Adrenal gland (tissue), 9 donors: ENCODE measurements at regions not wholly inside any gene's neighbourhood (a gene's known extent, or its start where the extent isn't known, plus 50 kb on each side); places are given as distances from the start of the nearest gene placed in this dataset.

Source experiments
- DNase-seq, 7 donors: peaks; one replicate each; pipeline ENCODE4 v3.0.0-alpha.2; 2019 to 2020
- H3K27ac ChIP-seq, 5 donors: fragments of 200-600 bp; sonication (generic) in 4 of 5; 1 replicate in 3 of 5; 2 replicates in 2 of 5; pipeline versions ENCODE4 v1.5.1 to v1.8.0; 2016 to 2020; ENCODE audit warnings: mild to moderate bottlenecking in 1 of 5
- H3K27me3 ChIP-seq: fragments of 200-600 bp; 2 replicates; pipeline ENCODE4 v1.8.0; 2021
- H3K36me3 ChIP-seq, 2 donors: fragments of 200-600 bp; replicated peaks in 1 of 2; 1 replicate in 1 of 2; 2 replicates in 1 of 2; pipeline versions ENCODE4 v1.5.1 to v1.8.0; 2018 to 2022
- H3K4me1 ChIP-seq, 2 donors: fragments of 200-600 bp; replicated peaks in 1 of 2; 1 replicate in 1 of 2; 2 replicates in 1 of 2; pipeline versions ENCODE4 v1.5.1 to v1.8.0; 2018 to 2021
- H3K4me3 ChIP-seq, 4 donors: fragments of 200-600 bp; sonication (generic) in 3 of 4; one replicate each; pipeline ENCODE4 v1.5.1; 2016 to 2018
- H3K9me3 ChIP-seq, 3 donors: fragments of 200-600 bp; sonication (generic) in 1 of 3; replicated peaks in 1 of 3; 1 replicate in 2 of 3; 2 replicates in 1 of 3; pipeline versions ENCODE4 v1.5.1 to v1.8.0; 2016 to 2021
- POLR2A ChIP-seq, 2 donors: fragments of 450-650 bp; IDR thresholded peaks; one replicate each; pipeline ENCODE4 v1.6.1; 2017; ENCODE audit warnings: antibody characterized with exemption in 2 of 2, mild to moderate bottlenecking in 2 of 2, moderate library complexity in 1 of 2
- WGBS, 4 donors: extraction: QIAGEN DNeasy Blood & Tissue Kit in 2 of 4; methylation state at CpG; one replicate each; pipeline versions ENCODE4 v1.1.5 to v1.1.7; 2013 to 2017; 5-methylcytosine and 5-hydroxymethylcytosine counted together
- intact Hi-C, 2 donors: fragments of 100-400 bp; cut with DNase I; formaldehyde crosslinking; loops; one replicate each; pipeline versions ENCODE4 v1.14.1 to v1.15.0; 2022 to 2023
- TF ChIP-seq, protein P1 (sequence below), 6 experiments: fragments of 450-650 bp in 4 of 6; fragments of 200-600 bp in 2 of 6; sonication (generic) in 1 of 6; IDR thresholded peaks; 1 replicate in 5 of 6; 2 replicates in 1 of 6; pipeline versions ENCODE4 v1.5.1 to v1.8.0; 2016 to 2021; ENCODE audit warnings: antibody characterized with exemption in 6 of 6, mild to moderate bottlenecking in 2 of 6, moderate library complexity in 1 of 6
- donor health status: healthy with polysubstance abuse.
- donor health status: Bipolar disorder and iron deficiency.
- donor health status: DM: yes; HTN: yes; CAD: no.
- donor health status: DM: no; HTN: no; CAD: no.
- donor health status: DM: no; HTN: no; CAD: no.

DNA sequence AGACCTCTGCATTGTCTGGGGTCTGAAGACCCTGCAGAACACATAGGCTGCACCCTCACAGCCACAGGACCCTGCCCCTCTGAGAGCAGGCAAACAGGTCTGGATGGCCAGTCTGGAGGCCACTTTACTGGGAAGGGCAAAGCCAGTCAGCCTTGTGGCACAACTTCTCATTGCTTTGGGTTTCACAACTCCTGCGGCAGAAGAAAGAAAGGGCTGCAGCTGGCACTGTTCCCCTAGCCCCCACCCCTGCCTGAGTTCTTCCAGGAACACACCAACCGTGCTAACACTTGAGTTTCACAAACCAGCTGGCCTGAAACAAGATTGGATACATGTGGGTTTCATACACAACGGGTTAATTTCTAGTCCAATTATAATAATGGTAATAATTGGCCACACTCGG, 276.5 kb upstream of the MGAT5 start:
- DNase-seq, result peak in 3 of 7 donors; percentile 28 to 35 (median 33)
- H3K4me3 ChIP-seq, result no peak overlapping the region
- no peaks in the 10 kb centered on the region for H3K36me3 ChIP-seq
- H3K27ac ChIP-seq, result no peak overlapping the region
- H3K27me3 ChIP-seq, result no peaks in the 10 kb centered on the region
- no peaks in the 10 kb centered on the region for H3K9me3 ChIP-seq
- WGBS, 4 donors, result 63 to 87% (median 77%) methylated on average over 3 to 4 of the region's 4 CpGs
- no peak for TF ChIP-seq POLR2A (IDR thresholded peaks at IDR 0.05)
- TF ChIP-seq, protein P1, sequence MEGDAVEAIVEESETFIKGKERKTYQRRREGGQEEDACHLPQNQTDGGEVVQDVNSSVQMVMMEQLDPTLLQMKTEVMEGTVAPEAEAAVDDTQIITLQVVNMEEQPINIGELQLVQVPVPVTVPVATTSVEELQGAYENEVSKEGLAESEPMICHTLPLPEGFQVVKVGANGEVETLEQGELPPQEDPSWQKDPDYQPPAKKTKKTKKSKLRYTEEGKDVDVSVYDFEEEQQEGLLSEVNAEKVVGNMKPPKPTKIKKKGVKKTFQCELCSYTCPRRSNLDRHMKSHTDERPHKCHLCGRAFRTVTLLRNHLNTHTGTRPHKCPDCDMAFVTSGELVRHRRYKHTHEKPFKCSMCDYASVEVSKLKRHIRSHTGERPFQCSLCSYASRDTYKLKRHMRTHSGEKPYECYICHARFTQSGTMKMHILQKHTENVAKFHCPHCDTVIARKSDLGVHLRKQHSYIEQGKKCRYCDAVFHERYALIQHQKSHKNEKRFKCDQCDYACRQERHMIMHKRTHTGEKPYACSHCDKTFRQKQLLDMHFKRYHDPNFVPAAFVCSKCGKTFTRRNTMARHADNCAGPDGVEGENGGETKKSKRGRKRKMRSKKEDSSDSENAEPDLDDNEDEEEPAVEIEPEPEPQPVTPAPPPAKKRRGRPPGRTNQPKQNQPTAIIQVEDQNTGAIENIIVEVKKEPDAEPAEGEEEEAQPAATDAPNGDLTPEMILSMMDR (IDR thresholded peaks at IDR 0.05), result no peak
- intact Hi-C loops, result no loop called here
- peaks cover 16 to 26% of the 10 kb centered on the region in 2 donors for H3K4me1 ChIP-seq

DNA sequence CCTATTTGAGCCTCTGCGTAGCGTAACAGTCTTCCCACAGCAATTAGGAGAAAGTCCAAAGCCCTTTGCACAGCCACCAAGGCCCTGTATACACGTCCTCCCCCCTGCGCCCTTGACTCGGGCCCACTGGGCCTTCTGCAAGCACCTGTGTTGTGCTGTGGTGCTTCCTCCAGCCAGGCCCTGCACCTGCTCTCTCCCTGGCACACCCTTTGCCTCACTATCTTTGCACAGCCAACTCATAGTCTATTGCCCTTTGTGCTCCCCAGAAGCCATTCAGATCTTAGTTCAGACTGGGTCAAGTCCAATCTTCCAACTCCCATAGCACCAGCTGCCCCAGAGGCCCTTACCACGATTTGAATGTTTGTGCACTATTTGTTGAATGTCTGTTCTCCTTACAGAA, 271.6 kb upstream of the MGAT5 start:
- no peak overlapping the region for H3K27ac ChIP-seq

DNA sequence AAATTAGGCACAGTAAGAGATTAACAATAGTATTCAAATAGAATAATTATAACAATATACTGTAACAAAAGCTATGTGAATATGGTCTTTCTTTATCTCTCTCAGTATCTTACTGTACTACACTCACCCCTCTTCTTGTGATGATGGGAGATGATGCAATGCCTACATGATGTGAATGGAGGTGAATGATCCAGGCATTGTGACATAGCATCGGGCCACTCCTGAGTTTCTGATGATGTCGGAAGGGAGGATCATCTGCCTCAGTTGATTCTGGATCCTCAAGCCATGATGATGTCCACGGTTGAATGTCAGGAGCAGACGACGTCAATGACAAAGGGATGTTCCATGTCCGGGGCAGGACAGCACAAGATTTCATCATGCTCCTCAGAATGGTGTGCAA, 268.3 kb upstream of the MGAT5 start:
- peaks cover 0 to 18% of the 10 kb centered on the region in 2 donors for H3K4me1 ChIP-seq
- H3K27ac ChIP-seq, result peak overlapping the region in 1 of 5 donors; percentile 48
- 88 to 96% (median 92%) methylated on average over 6 of the region's 6 CpGs for WGBS, 4 donors
- DNase-seq, result no peak
- TF ChIP-seq POLR2A (IDR thresholded peaks at IDR 0.05), result no peak
- TF ChIP-seq, protein P1 (IDR thresholded peaks at IDR 0.05), result no peak
- no peak overlapping the region for H3K4me3 ChIP-seq
- intact Hi-C loops, result no loop called here
- H3K27me3 ChIP-seq, result no peaks in the 10 kb centered on the region
- no peaks in the 10 kb centered on the region for H3K36me3 ChIP-seq
- no peaks in the 10 kb centered on the region for H3K9me3 ChIP-seq

More for the DNA sequence above, 271.6 kb upstream of the MGAT5 start:
- intact Hi-C loops, result no loop called here
- no peak overlapping the region for H3K4me3 ChIP-seq
- H3K9me3 ChIP-seq, result no peaks in the 10 kb centered on the region
- no peak for DNase-seq
- H3K4me1 ChIP-seq, result peaks cover 0 to 11% of the 10 kb centered on the region in 2 donors
- 81 to 85% (median 84%) methylated on average over 6 of the region's 6 CpGs for WGBS, 4 donors
- H3K27me3 ChIP-seq, result no peaks in the 10 kb centered on the region
- H3K36me3 ChIP-seq, result no peaks in the 10 kb centered on the region
- TF ChIP-seq POLR2A (IDR thresholded peaks at IDR 0.05), result no peak

DNA sequence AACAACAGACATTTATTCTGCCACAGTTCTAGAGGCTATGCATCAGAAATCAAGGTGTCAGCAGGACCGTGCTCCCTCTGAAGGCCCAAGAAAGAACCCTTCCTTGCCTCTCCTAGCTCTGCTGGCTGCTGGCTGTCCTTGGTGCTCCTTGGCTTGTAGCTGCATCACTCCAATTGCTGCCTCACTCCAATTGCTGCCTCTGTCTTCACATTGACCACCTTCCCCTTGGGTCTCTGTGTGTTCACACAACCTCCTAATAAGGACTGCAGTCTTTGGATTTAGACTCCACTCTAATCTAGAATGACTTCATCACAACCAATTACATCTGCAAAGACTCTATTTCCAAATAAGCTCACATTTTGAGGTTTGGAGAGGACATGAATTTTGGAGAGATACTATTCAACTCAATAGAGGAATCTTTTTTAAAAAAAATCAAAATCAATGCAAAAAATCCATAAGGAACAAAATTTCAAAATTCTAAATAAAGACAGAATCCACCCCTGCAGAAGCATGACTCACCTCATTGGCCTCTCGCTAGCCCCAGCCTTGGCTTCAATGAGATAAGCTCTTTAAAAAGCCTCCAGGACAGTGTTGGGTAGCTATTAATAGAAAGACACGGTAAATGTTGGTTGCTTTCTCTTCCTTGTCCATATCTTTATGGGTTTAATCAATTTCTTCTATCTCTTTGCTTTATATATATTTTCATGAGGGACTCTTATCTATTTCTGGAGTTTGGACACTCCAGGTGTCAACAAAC, 267.6 kb upstream of the MGAT5 start:
- Histone ChIP-seq H3K4me1 (peaks cover 0 to 18% of the 10 kb centered on the region in 2 donors), H3K9me3 (no peaks in the 10 kb centered on the region), H3K4me3 (peak overlapping the region in 1 of 4 donors; percentile 28), H3K27me3 (no peaks in the 10 kb centered on the region), H3K27ac (peak overlapping the region in 4 of 5 donors; percentile 74 to 79 (median 74)), H3K36me3 (no peaks in the 10 kb centered on the region)
- peak; percentile 39 to 78 (median 62) for DNase-seq
- 38 to 59% (median 43%) methylated on average over 3 of the region's 3 CpGs for WGBS, 4 donors
- TF ChIP-seq POLR2A (IDR thresholded peaks at IDR 0.05), result peak in 1 of 2 donors; percentile 42
- TF ChIP-seq, protein P1 (IDR thresholded peaks at IDR 0.05), result no peak
- intact Hi-C loops, result no loop called here
